Nucleus accumbens (tissue), 56 donors: ENCODE measurements at regions not wholly inside any gene's neighbourhood (a gene's known extent, or its start where the extent isn't known, plus 50 kb on each side); places are given as distances from the start of the nearest gene placed in this dataset.
"Not testable (repeated sequence)": the region's sequence is repeated elsewhere in the genome, so short reads cannot be mapped to it uniquely, and the experiment has no call there.

Experiments
- DNase-seq, 56 donors: peaks; one replicate each; lab custom pipeline; 2025; lab: John Stamatoyannopoulos, UW

- not testable (repeated sequence) for DNase-seq
Observed at GRCh38 chr7:116371536-116371935, 128.0 kb upstream of the CAV2 start.

DNA sequence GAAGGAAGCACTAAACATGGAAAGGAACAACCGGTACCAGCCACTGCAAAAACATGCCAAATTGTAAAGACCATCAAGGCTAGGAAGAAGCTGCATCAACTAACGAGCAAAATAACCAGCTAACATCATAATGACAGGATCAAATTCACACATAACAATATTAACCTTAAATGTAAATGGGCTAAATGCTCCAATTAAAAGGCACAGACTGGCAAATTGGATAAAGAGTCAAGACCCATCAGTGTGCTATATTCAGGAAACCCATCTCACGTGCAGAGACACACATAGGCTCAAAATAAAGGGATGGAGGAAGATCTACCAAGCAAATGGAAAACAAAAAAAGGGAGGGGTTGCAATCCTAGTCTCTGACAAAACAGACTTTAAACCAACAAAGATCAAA, 126.3 kb upstream of the CAV2 start:
- not testable (repeated sequence) for DNase-seq

DNA sequence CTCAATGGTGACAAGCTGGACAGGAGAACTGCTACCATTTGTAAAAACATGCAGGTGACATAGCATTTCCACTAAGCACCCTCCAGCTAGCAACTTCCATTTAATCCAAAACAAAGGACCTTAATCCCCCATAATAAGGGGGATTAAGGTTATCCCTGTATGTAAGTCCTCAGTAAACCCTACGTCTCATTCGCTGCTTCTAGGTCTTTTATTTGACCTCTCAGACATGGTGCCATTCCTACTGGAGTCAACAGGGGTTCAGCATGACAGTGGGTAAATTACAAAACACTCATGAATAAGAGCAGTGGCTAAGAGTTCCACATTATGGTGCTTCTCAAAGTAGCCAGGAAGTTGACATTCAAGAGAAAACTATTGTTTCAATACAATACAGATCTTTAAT, 121.8 kb upstream of the CAV2 start:
- no peak for DNase-seq

- DNase-seq = no peak
Observed at GRCh38 chr7:116380025-116380424, 119.5 kb upstream of the CAV2 start.

- no peak for DNase-seq
Observed at GRCh38 chr7:116382375-116382774, 117.2 kb upstream of the CAV2 start.

GRCh38 chr7:116384936-116385635, 114.5 kb upstream of the CAV2 start:
- DNase-seq = no peak

- DNase-seq = no peak
Observed at GRCh38 chr7:116386674-116387073, 112.9 kb upstream of the CAV2 start.

DNA sequence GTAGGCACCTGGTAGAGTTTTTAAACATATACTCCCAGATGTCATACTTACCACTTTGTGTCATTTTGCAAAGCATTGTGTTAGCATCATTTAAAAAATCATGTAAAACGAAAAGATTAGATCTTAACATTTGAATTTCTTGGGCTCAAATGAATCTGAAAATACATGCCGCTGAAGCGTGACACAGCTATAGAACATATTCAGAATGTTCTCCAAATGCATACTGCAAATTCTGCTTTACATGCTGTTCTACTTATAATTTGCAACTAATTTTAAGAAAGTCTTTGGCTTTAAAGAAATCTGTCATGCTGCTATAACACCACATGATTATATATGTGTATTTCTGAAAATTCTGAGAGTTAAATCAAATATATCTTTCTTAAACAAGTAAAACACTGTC, 109.2 kb upstream of the CAV2 start:
- no peak for DNase-seq

GRCh38 chr7:116392806-116393205, 106.7 kb upstream of the CAV2 start:
- no peak for DNase-seq

- no peak for DNase-seq
Observed at GRCh38 chr7:116393654-116394053, 105.9 kb upstream of the CAV2 start.

GRCh38 chr7:116394106-116394505, 105.4 kb upstream of the CAV2 start:
- no peak for DNase-seq

DNA sequence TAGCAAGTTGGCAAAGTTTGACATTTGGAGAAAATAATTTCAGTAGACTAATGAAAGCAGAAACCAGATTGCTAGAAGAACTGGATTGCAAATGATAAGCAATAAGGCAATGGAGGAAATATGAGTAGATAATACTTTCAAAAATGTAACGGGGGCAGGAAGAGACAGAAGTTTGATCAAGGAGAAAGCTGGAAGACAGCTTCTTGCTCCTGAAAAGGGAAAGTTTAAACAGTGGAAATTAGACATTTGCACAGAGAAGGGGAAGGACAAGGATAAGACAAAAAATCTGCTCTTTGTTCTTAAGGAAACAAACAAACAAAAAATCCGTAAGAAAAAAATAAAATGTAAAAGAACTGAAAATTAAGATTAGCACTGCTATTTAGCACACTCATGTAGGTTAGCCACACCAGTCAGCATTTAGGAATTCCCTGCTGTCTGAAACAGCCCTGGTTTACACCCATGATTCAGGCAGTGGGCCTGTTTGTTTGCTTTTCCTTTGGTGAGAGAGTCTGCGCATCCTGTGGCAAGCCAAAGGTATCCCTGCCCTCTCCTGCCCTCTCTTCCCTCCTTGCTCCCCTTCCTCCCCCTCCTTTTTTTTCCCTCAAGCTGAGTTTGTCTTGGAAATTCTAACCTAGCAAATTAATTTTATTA, 104.3 kb upstream of the CAV2 start:
- no peak for DNase-seq

- no peak for DNase-seq
Observed at GRCh38 chr7:116398672-116399071, 100.9 kb upstream of the CAV2 start.

GRCh38 chr7:116399819-116400218, 99.7 kb upstream of the CAV2 start:
- no peak for DNase-seq

DNA sequence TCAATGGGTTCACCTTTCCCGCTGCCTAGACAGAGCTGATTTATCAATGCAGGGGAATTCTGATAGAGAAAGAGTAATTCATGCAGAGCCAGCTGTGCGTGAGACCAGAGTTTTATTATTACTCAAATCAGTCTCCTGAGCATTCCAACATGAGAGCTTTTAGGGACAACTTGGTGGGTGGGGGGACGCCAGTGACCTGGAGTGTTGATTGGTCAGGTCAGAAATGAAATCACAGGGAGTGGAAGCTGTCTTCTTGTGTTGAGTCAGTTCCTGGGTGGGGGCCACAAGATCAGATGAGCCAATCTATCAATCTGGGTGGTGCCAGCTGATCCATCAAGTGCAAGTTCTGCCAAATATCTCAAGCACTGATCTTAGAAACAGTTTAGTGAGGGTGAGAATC, 99.0 kb upstream of the CAV2 start:
- DNase-seq = no peak

DNA sequence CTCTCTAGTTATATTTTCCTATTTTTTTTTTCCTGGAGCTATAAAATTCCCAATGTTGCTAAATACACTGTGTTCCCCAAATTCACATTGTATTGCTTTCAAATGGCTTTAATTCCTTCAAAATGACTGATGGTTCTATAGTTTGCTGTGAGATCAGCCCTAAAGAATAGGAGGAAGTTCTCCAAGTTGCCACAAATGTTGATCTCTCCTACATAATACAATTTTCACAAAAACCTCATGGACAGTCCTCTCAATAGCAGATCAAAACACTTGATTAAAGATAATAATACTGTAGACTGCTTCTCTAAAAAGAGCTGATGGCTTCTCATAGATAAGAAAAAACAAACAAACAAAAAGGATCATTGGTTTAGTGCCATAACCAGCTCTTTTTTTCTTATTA, 97.8 kb upstream of the CAV2 start:
- no peak for DNase-seq

GRCh38 chr7:116403265-116403664, 96.3 kb upstream of the CAV2 start:
- no peak for DNase-seq

DNA sequence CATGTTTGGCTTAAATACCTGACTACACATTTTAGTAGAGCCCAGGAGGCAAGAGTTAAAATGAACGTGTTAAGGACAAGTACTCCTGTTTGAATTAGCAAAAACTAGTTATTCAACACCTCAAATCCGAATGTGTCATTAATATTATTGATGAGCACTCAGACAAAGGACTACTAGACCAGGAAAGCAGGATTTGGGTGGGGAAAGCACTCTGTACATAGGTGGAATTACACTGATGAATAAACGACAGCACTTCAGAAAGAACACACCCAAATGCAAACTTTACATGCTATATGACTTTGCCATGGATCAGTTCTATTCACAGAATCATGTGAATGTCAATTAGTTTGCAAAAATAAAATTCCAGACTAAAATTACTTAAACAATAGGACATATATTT, 95.1 kb upstream of the CAV2 start:
- no peak for DNase-seq

DNA sequence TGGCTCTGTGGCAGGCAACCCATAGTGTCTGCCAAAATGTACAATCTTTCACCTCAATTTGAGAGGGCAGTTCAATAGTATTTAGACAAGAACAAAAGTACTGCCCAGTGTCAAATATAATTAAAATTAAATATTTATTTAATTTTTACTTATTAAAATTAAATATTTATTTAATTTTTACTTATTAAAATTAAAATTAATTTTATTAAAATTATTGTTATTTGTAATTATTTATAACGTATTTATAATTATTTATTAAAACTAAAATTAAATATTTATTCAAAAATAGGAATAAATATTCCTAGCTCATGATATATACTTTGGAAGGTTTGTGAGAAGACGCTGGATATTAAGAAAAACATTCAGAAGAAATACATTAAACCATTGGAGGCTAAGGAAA, 93.7 kb upstream of the CAV2 start:
- no peak for DNase-seq

DNA sequence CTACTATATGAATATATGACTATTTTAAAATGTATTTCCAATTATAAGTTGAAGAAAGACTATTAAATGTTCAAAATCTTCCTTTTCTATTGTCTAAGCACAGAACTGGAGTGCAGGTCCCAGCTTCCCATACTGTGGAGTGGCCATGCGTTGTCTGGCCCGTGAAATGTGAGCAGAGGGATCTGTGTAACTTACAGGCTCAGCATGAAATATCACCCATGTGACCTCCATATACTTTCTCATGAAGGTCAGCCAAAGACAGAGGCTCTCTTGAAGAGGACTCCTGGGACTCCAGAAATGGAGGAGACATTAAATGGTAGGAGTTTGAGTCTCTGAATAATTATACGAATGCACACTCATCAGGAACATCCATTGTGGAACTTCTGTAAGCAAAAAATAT, 92.4 kb upstream of the CAV2 start:
- DNase-seq = no peak

- DNase-seq = no peak
Observed at GRCh38 chr7:116408166-116408565, 91.4 kb upstream of the CAV2 start.

DNA sequence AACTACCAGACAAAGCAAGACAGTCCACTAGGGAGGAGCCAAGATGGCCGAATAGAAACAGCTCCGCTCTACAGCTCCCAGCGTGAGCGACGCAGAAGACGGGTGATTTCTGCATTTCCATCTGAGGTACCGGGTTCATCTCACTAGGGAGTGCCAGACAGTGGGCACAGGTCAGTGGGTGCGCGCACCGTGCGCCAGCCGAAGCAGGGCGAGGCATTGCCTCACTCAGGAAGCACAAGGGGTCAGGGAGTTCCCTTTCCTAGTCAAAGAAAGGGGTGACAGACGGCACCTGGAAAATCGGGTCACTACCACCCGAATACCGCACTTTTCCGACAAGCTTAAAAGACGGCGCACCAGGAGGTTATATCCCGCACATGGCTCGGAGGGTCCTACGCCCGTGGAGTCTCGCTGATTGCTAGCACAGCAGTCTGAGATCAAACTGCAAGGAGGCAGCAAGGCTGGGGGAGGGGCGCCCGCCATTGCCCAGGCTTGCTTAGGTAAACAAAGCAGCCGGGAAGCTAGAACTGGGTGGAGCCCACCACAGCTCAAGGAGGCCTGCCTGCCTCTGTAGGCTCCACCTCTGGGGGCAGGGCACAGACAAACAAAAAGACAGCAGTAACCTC, 90.6 kb upstream of the CAV2 start:
- not testable (repeated sequence) for DNase-seq
